ENCODE measurements at regions not wholly inside any gene's neighbourhood (a gene's known extent, or its start where the extent isn't known, plus 50 kb on each side); places are given as distances from the start of the nearest gene placed in this dataset.

DNA sequence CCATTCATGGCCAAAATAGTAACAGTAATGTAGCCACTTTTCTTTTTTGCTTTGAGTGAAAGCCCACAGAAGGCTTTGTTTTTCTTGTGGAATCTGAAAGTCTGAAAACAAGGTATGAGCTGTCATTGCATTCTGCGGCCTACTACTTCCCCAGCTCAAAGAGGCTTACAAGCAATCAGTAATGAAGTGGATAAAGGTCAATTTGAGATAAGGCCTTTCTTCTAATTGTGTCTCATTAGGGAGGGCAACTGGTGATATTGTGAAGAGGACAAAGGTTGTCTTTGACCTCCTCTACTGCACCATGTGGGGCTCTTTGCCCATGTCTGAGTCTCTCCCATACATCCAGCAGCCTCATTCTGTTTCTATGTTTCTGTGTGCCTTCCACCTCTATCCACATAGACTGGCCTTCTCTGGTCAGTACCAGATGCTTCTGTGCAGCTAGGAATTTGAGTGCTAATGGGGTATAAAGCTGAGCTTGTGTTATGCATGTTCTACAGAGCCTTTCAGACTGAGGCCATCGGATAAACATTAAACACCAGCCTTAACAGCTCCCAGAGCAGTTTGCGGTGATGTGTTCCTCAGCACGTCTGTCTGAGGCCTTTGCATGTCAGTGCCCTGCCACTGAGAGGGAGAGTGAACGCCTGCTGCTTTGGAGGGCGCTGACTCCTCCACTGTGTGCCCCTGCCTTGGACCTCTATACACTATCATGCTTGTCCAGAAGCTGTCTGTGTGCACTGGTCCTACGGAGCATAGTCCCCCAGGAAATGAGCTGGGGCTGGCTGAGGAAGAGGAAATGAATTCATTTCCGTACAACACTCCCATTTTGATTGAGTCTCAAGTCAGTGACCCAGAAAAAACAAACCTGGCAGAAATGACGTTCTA is 80.2 kb downstream of the SH2D1A start:
- H3K27me3 ChIP-seq (ENCODE audit: control insufficient read depth, insufficient read depth, low read length), result no peaks in the 10 kb centered on the region
- H3K36me3 ChIP-seq (ENCODE audit: control insufficient read depth, insufficient read depth, low read length), result no peaks in the 10 kb centered on the region
- no peak overlapping the region for H2AFZ ChIP-seq (ENCODE audit: low read length)
- no peaks in the 10 kb centered on the region for H3K9me3 ChIP-seq (ENCODE audit: control insufficient read depth, insufficient read depth, low read depth, low read length)
- no peak overlapping the region for H3K27ac ChIP-seq (ENCODE audit: insufficient read depth, low read length)
- TF ChIP-seq, protein P1, sequence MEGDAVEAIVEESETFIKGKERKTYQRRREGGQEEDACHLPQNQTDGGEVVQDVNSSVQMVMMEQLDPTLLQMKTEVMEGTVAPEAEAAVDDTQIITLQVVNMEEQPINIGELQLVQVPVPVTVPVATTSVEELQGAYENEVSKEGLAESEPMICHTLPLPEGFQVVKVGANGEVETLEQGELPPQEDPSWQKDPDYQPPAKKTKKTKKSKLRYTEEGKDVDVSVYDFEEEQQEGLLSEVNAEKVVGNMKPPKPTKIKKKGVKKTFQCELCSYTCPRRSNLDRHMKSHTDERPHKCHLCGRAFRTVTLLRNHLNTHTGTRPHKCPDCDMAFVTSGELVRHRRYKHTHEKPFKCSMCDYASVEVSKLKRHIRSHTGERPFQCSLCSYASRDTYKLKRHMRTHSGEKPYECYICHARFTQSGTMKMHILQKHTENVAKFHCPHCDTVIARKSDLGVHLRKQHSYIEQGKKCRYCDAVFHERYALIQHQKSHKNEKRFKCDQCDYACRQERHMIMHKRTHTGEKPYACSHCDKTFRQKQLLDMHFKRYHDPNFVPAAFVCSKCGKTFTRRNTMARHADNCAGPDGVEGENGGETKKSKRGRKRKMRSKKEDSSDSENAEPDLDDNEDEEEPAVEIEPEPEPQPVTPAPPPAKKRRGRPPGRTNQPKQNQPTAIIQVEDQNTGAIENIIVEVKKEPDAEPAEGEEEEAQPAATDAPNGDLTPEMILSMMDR (conservative IDR thresholded peaks at IDR 0.05 in 1 of 2, IDR thresholded peaks at IDR 0.05 in 1 of 2; ENCODE audit: low read depth in 1 of 2, low read length in 2 of 2), result no peak
- TF ChIP-seq EZH2 (IDR thresholded peaks at IDR 0.05; ENCODE audit: low read length, missing control alignments), result no peak
- H3K4me3 ChIP-seq (replicated peaks in 1 of 4; ENCODE audit: control extremely low read depth in 1 of 4, insufficient read depth in 1 of 4, low read depth in 3 of 4, low read length in 4 of 4), result no peak overlapping the region
- H3K79me2 ChIP-seq (ENCODE audit: control insufficient read depth, insufficient read depth, low read length), result no peaks in the 10 kb centered on the region
- no peaks in the 10 kb centered on the region for H4K20me1 ChIP-seq (ENCODE audit: control insufficient read depth, extremely low read depth, insufficient read depth, low read length)
- no peak for DNase-seq (ENCODE audit: low read depth in 2 of 2)
- no peak overlapping the region for H3K4me2 ChIP-seq (ENCODE audit: extremely low read depth, insufficient read depth, low read length)
- no peak overlapping the region for H3K9ac ChIP-seq (ENCODE audit: insufficient read depth, low read length)
- H3K4me1 ChIP-seq (ENCODE audit: control insufficient read depth, extremely low read depth, insufficient read depth, low read length), result no peaks in the 10 kb centered on the region

GRCh38 chrX:124433186-124433585 is 86.8 kb downstream of the SH2D1A start:
- Histone ChIP-seq H3K4me2 (ENCODE audit: extremely low read depth, insufficient read depth, low read length) (no peak overlapping the region), H3K4me1 (ENCODE audit: control insufficient read depth, extremely low read depth, insufficient read depth, low read length) (no peaks in the 10 kb centered on the region), H3K9ac (ENCODE audit: insufficient read depth, low read length) (no peak overlapping the region), H3K27me3 (ENCODE audit: control insufficient read depth, insufficient read depth, low read length) (no peaks in the 10 kb centered on the region), H3K36me3 (ENCODE audit: control insufficient read depth, insufficient read depth, low read length) (no peaks in the 10 kb centered on the region), H3K4me3 (replicated peaks in 1 of 4; ENCODE audit: control extremely low read depth in 1 of 4, insufficient read depth in 1 of 4, low read depth in 3 of 4, low read length in 4 of 4) (no peak overlapping the region), H3K27ac (ENCODE audit: insufficient read depth, low read length) (no peak overlapping the region), H3K9me3 (ENCODE audit: control insufficient read depth, insufficient read depth, low read depth, low read length) (no peaks in the 10 kb centered on the region), H3K79me2 (ENCODE audit: control insufficient read depth, insufficient read depth, low read length) (no peaks in the 10 kb centered on the region), H4K20me1 (ENCODE audit: control insufficient read depth, extremely low read depth, insufficient read depth, low read length) (no peaks in the 10 kb centered on the region), H2AFZ (ENCODE audit: low read length) (no peak overlapping the region)
- TF ChIP-seq, protein P1 (conservative IDR thresholded peaks at IDR 0.05 in 1 of 2, IDR thresholded peaks at IDR 0.05 in 1 of 2; ENCODE audit: low read depth in 1 of 2, low read length in 2 of 2), result no peak
- TF ChIP-seq EZH2 (IDR thresholded peaks at IDR 0.05; ENCODE audit: low read length, missing control alignments), result no peak
- no peak for DNase-seq (ENCODE audit: low read depth in 2 of 2)

- H3K4me3 ChIP-seq (replicated peaks in 1 of 4; ENCODE audit: control extremely low read depth in 1 of 4, insufficient read depth in 1 of 4, low read depth in 3 of 4, low read length in 4 of 4), result no peak overlapping the region
- H3K9me3 ChIP-seq (ENCODE audit: control insufficient read depth, insufficient read depth, low read depth, low read length), result no peaks in the 10 kb centered on the region
- H4K20me1 ChIP-seq (ENCODE audit: control insufficient read depth, extremely low read depth, insufficient read depth, low read length), result no peaks in the 10 kb centered on the region
- H3K27me3 ChIP-seq (ENCODE audit: control insufficient read depth, insufficient read depth, low read length), result no peaks in the 10 kb centered on the region
- H3K27ac ChIP-seq (ENCODE audit: insufficient read depth, low read length), result no peak overlapping the region
- no peaks in the 10 kb centered on the region for H3K79me2 ChIP-seq (ENCODE audit: control insufficient read depth, insufficient read depth, low read length)
- no peak for DNase-seq (ENCODE audit: low read depth in 2 of 2)
- H3K4me1 ChIP-seq (ENCODE audit: control insufficient read depth, extremely low read depth, insufficient read depth, low read length), result no peaks in the 10 kb centered on the region
- H3K9ac ChIP-seq (ENCODE audit: insufficient read depth, low read length), result no peak overlapping the region
- no peak overlapping the region for H2AFZ ChIP-seq (ENCODE audit: low read length)
- H3K4me2 ChIP-seq (ENCODE audit: extremely low read depth, insufficient read depth, low read length), result no peak overlapping the region
- no peak for TF ChIP-seq EZH2 (IDR thresholded peaks at IDR 0.05; ENCODE audit: low read length, missing control alignments)
- TF ChIP-seq, protein P1 (conservative IDR thresholded peaks at IDR 0.05 in 1 of 2, IDR thresholded peaks at IDR 0.05 in 1 of 2; ENCODE audit: low read depth in 1 of 2, low read length in 2 of 2), result no peak
- no peaks in the 10 kb centered on the region for H3K36me3 ChIP-seq (ENCODE audit: control insufficient read depth, insufficient read depth, low read length)
Observed at GRCh38 chrX:124435616-124436015, 89.3 kb downstream of the SH2D1A start.

Measured in fibroblast of lung (primary cell).